Inflammatory macrophage treated with lipopolysaccharide for 4 hours (primary cell): ENCODE measurements at regions not wholly inside any gene's neighbourhood (a gene's known extent, or its start where the extent isn't known, plus 50 kb on each side); places are given as distances from the start of the nearest gene placed in this dataset.

Experiments
- DNase-seq: peaks from one replicate; pipeline ENCODE4 v3.0.0-alpha.2; 2020

GRCh38 chr10:10118131-10118530, 899.5 kb upstream of the CELF2 start:
- no peak for DNase-seq

- no peak for DNase-seq
Measured at GRCh38 chr10:10120671-10121070, 897.0 kb upstream of the CELF2 start.

- peak; percentile 49 for DNase-seq
Measured at GRCh38 chr10:10125676-10126075, 892.0 kb upstream of the CELF2 start.

- DNase-seq: peak; percentile 76
Measured at GRCh38 chr10:10126218-10126617, 891.5 kb upstream of the CELF2 start.

- DNase-seq: peak; percentile 62
Measured at GRCh38 chr10:10128387-10128786, 889.3 kb upstream of the CELF2 start.

GRCh38 chr10:10130686-10131085, 887.0 kb upstream of the CELF2 start:
- no peak for DNase-seq

GRCh38 chr10:10132009-10132408, 885.7 kb upstream of the CELF2 start:
- peak; percentile 53 for DNase-seq

GRCh38 chr10:10133281-10133680, 884.4 kb upstream of the CELF2 start:
- no peak for DNase-seq

- peak; percentile 35 for DNase-seq
Measured at GRCh38 chr10:10138685-10139084, 879.0 kb upstream of the CELF2 start.

- DNase-seq: no peak
Measured at GRCh38 chr10:10141782-10142382, 875.8 kb upstream of the CELF2 start.

- DNase-seq: no peak
Measured at GRCh38 chr10:10146604-10147003, 871.1 kb upstream of the CELF2 start.

GRCh38 chr10:10149899-10150298, 867.8 kb upstream of the CELF2 start:
- DNase-seq: no peak

GRCh38 chr10:10156917-10157600, 860.6 kb upstream of the CELF2 start:
- DNase-seq: no peak

GRCh38 chr10:10160821-10161312, 856.8 kb upstream of the CELF2 start:
- DNase-seq: no peak

GRCh38 chr10:10164848-10165247, 852.8 kb upstream of the CELF2 start:
- DNase-seq: no peak

- no peak for DNase-seq
Measured at GRCh38 chr10:10165415-10165814, 852.3 kb upstream of the CELF2 start.

- no peak for DNase-seq
Measured at GRCh38 chr10:10178476-10178875, 839.2 kb upstream of the CELF2 start.

GRCh38 chr10:10193848-10194247, 823.8 kb upstream of the CELF2 start:
- DNase-seq: no peak

GRCh38 chr10:10196701-10197100, 821.0 kb upstream of the CELF2 start:
- DNase-seq: no peak

- no peak for DNase-seq
Measured at GRCh38 chr10:10197423-10197822, 820.2 kb upstream of the CELF2 start.

- no peak for DNase-seq
Measured at GRCh38 chr10:10198363-10198762, 819.3 kb upstream of the CELF2 start.

- DNase-seq: no peak
Measured at GRCh38 chr10:10204415-10204814, 813.3 kb upstream of the CELF2 start.

- DNase-seq: no peak
Measured at GRCh38 chr10:10205906-10206305, 811.8 kb upstream of the CELF2 start.

GRCh38 chr10:10207538-10207937, 810.1 kb upstream of the CELF2 start:
- no peak for DNase-seq

GRCh38 chr10:10208196-10208595, 809.5 kb upstream of the CELF2 start:
- no peak for DNase-seq
